ENCODE measurements at regions not wholly inside any gene's neighbourhood (a gene's known extent, or its start where the extent isn't known, plus 50 kb on each side); places are given as distances from the start of the nearest gene placed in this dataset.
"Not testable (repeated sequence)": the region's sequence is repeated elsewhere in the genome, so short reads cannot be mapped to it uniquely, and the experiment has no call there.

- TF ChIP-seq POLR2A (IDR thresholded peaks at IDR 0.05; ENCODE audit: low read length); GATA1 (IDR thresholded peaks at IDR 0.05; ENCODE audit: low read depth, low read length): not testable (repeated sequence)
These were observed 70.3 kb upstream of the ZDHHC15 start for GRCh38 chrX:75593186-75593585.

Measured in erythroblast (primary cell).